Body of pancreas (tissue), 4 donors: ENCODE measurements at regions not wholly inside any gene's neighbourhood (a gene's known extent, or its start where the extent isn't known, plus 50 kb on each side); places are given as distances from the start of the nearest gene placed in this dataset.

Source experiments
- ATAC-seq: fragments of 150-250 bp; one replicate; pipeline ENCODE4 v1.9.1; 2016
- DNase-seq, 4 donors: peaks; one replicate each; pipeline ENCODE4 v3.0.0-alpha.2; 2019
- H3K27ac ChIP-seq, 4 donors: fragments of 200-600 bp; sonication (generic); 1 replicate in 3 of 4; 2 replicates in 1 of 4; pipeline versions ENCODE4 v1.5.1 to v1.6.1; 2016 to 2019; ENCODE audit warnings: mild to moderate bottlenecking in 1 of 4, mixed read lengths in 1 of 4, moderate library complexity in 1 of 4
- H3K27me3 ChIP-seq, 2 donors: fragments of 200-600 bp; sonication (generic); one replicate each; pipeline ENCODE4 v1.6.0; 2016; ENCODE audit warnings: mild to moderate bottlenecking in 1 of 2
- H3K36me3 ChIP-seq, 2 donors: fragments of 200-600 bp; sonication (generic); replicated peaks in 1 of 2; 2 replicates each; pipeline ENCODE4 v1.5.1; 2016; ENCODE audit warnings: low read depth in 2 of 2; ENCODE audit not compliant: insufficient read depth in 1 of 2
- H3K4me1 ChIP-seq: fragments of 200-600 bp; sonication (generic); one replicate; pipeline ENCODE4 v1.6.0; 2016
- H3K4me3 ChIP-seq, 2 donors: fragments of 200-600 bp; sonication (generic); 1 replicate in 1 of 2; 2 replicates in 1 of 2; pipeline ENCODE4 v1.5.1; 2016 to 2019
- H3K9me3 ChIP-seq, 3 donors: fragments of 200-600 bp; sonication (generic); 1 replicate in 2 of 3; 2 replicates in 1 of 3; pipeline ENCODE4 v1.5.1; 2016
- CTCF ChIP-seq, 7 experiments: fragments of 450-650 bp in 4 of 7; fragments of 200-600 bp in 3 of 7; sonication (generic) in 3 of 7; IDR thresholded peaks; one replicate each; pipeline ENCODE4 v1.5.1; 2016 to 2019; ENCODE audit warnings: antibody characterized with exemption in 7 of 7
- POLR2A ChIP-seq, 3 donors: fragments of 450-650 bp; IDR thresholded peaks; one replicate each; pipeline ENCODE4 v1.6.1; 2016; ENCODE audit warnings: antibody characterized with exemption in 3 of 3, mild to moderate bottlenecking in 2 of 3
- WGBS, 2 donors: methylation state at CpG; one replicate each; pipeline ENCODE4 v1.1.5; 2017; 5-methylcytosine and 5-hydroxymethylcytosine counted together
- intact Hi-C: fragments of 100-400 bp; cut with DNase I; formaldehyde crosslinking; loops from one replicate; pipeline ENCODE4 v1.15.1; 2023

GRCh38 chr6:9482030-9482738 lies 932.7 kb downstream of the TFAP2A start:
- ATAC-seq (no peak), DNase-seq (no peak)
- H3K4me3 ChIP-seq = no peak overlapping the region
- no peak overlapping the region for H3K27ac ChIP-seq
- TF ChIP-seq CTCF (IDR thresholded peaks at IDR 0.05) (no peak), POLR2A (IDR thresholded peaks at IDR 0.05) (no peak)
- intact Hi-C loops = no loop called here
- H3K9me3 ChIP-seq = no peaks in the 10 kb centered on the region
- 44 to 57% methylated on average over 5 of the region's 5 CpGs for WGBS, 2 donors
- H3K27me3 ChIP-seq = no peaks in the 10 kb centered on the region
- no peaks in the 10 kb centered on the region for H3K4me1 ChIP-seq
- no peaks in the 10 kb centered on the region for H3K36me3 ChIP-seq

GRCh38 chr6:9481292-9482029 lies 933.4 kb downstream of the TFAP2A start:
- TF ChIP-seq POLR2A (IDR thresholded peaks at IDR 0.05) (no peak), CTCF (IDR thresholded peaks at IDR 0.05) (no peak)
- Histone ChIP-seq H3K36me3 (no peaks in the 10 kb centered on the region), H3K4me1 (no peaks in the 10 kb centered on the region), H3K27ac (no peak overlapping the region), H3K9me3 (no peaks in the 10 kb centered on the region), H3K4me3 (no peak overlapping the region), H3K27me3 (no peaks in the 10 kb centered on the region)
- intact Hi-C loops = no loop called here
- no peak for ATAC-seq
- no peak for DNase-seq
- WGBS, 2 donors = 36 to 40% methylated on average over 7 of the region's 7 CpGs

GRCh38 chr6:9468277-9468676 lies 946.6 kb downstream of the TFAP2A start:
- WGBS, 2 donors = 58 to 59% methylated on average over 3 of the region's 3 CpGs
- Histone ChIP-seq H3K4me3 (no peak overlapping the region), H3K4me1 (no peaks in the 10 kb centered on the region), H3K9me3 (no peaks in the 10 kb centered on the region), H3K36me3 (no peaks in the 10 kb centered on the region), H3K27me3 (no peaks in the 10 kb centered on the region), H3K27ac (no peak overlapping the region)
- TF ChIP-seq POLR2A (IDR thresholded peaks at IDR 0.05) (no peak), CTCF (IDR thresholded peaks at IDR 0.05) (no peak)
- intact Hi-C loops = no loop called here
- ATAC-seq = no peak
- no peak for DNase-seq

- WGBS, 2 donors = 61 to 76% methylated on average over 3 of the region's 3 CpGs
Observed at GRCh38 chr6:9467741-9468140, 947.1 kb downstream of the TFAP2A start.

More at GRCh38 chr6:9467741-9468140, 947.1 kb downstream of the TFAP2A start:
- TF ChIP-seq POLR2A (IDR thresholded peaks at IDR 0.05) (no peak), CTCF (IDR thresholded peaks at IDR 0.05) (no peak)
- no peak for ATAC-seq
- Histone ChIP-seq H3K27ac (no peak overlapping the region), H3K27me3 (no peaks in the 10 kb centered on the region), H3K9me3 (no peaks in the 10 kb centered on the region), H3K4me3 (no peak overlapping the region), H3K4me1 (no peaks in the 10 kb centered on the region), H3K36me3 (no peaks in the 10 kb centered on the region)
- intact Hi-C loops = no loop called here
- DNase-seq = no peak
